HepG2 (cell line): ENCODE measurements at regions not wholly inside any gene's neighbourhood (a gene's known extent, or its start where the extent isn't known, plus 50 kb on each side); places are given as distances from the start of the nearest gene placed in this dataset.

ENCODE experiments used
- ATF1 ChIP-seq: IDR thresholded peaks from 2 replicates; pipeline ENCODE4 v1.6.1; 2016; ENCODE audit warnings: mild to moderate bottlenecking, control low read depth
- CERS6 ChIP-seq: sonication (generic); formaldehyde crosslinking; IDR thresholded peaks from 2 replicates; pipeline ENCODE4 v1.5.0; 2020; ENCODE audit warnings: missing genetic modification reagents
- ELF4 ChIP-seq: sonication (generic); formaldehyde crosslinking; IDR thresholded peaks from 2 replicates; pipeline ENCODE4 v1.5.0; 2020; ENCODE audit warnings: missing genetic modification reagents, mild to moderate bottlenecking, moderate library complexity, borderline replicate concordance
- HNF1B ChIP-seq: sonication (generic); formaldehyde crosslinking; IDR thresholded peaks from 2 replicates; pipeline ENCODE4 v1.5.1; 2020; ENCODE audit warnings: mild to moderate bottlenecking, moderate library complexity, missing genetic modification reagents
- HOXA3 ChIP-seq: sonication (generic); formaldehyde crosslinking; IDR thresholded peaks from 2 replicates; pipeline ENCODE4 v1.5.0; 2020; ENCODE audit warnings: missing genetic modification reagents
- MEIS2 ChIP-seq: sonication (generic); formaldehyde crosslinking; IDR thresholded peaks from 2 replicates; pipeline ENCODE4 v1.9.0; 2021; ENCODE audit warnings: mild to moderate bottlenecking, missing genetic modification reagents
- MTA1 ChIP-seq: sonication (generic); formaldehyde crosslinking; IDR thresholded peaks from 2 replicates; pipeline ENCODE4 v1.4.0; 2020; ENCODE audit warnings: missing genetic modification reagents, mild to moderate bottlenecking, borderline replicate concordance
- MXD1 ChIP-seq: sonication (generic); formaldehyde crosslinking; IDR thresholded peaks from 2 replicates; pipeline ENCODE4 v1.4.0; 2020; ENCODE audit warnings: mild to moderate bottlenecking, missing genetic modification reagents
- PCBP2 ChIP-seq: fragments of 200-400 bp; formaldehyde crosslinking; optimal IDR thresholded peaks from 2 replicates; pipeline ENCODE3; 2018; ENCODE audit warnings: low read length, low read depth; ENCODE audit not compliant: poor library complexity, severe bottlenecking
- SRSF1 ChIP-seq: fragments of 200-400 bp; formaldehyde crosslinking; optimal IDR thresholded peaks from 2 replicates; pipeline ENCODE3; 2017; ENCODE audit warnings: mild to moderate bottlenecking, low read depth, low read length, moderate library complexity
- TEAD3 ChIP-seq: optimal IDR thresholded peaks from 2 replicates; pipeline ENCODE3; 2016; ENCODE audit warnings: borderline replicate concordance
- YEATS2 ChIP-seq: sonication (generic); formaldehyde crosslinking; IDR thresholded peaks from 2 replicates; pipeline ENCODE4 v1.4.0; 2020; ENCODE audit warnings: missing genetic modification reagents, borderline replicate concordance
- ZBTB37 ChIP-seq: sonication (generic); formaldehyde crosslinking; IDR thresholded peaks from 2 replicates; pipeline ENCODE4 v1.4.0; 2020; ENCODE audit warnings: mild to moderate bottlenecking, missing genetic modification reagents
- ZNF362 ChIP-seq: sonication (generic); formaldehyde crosslinking; IDR thresholded peaks from 2 replicates; pipeline ENCODE4 v1.4.0; 2020; ENCODE audit warnings: missing genetic modification reagents, mild to moderate bottlenecking, borderline replicate concordance
- ZNF547 ChIP-seq: sonication (generic); formaldehyde crosslinking; IDR thresholded peaks from 2 replicates; pipeline ENCODE4 v1.5.1; 2020; ENCODE audit warnings: mild to moderate bottlenecking, missing genetic modification reagents
- ZNF609 ChIP-seq: sonication (generic); formaldehyde crosslinking; IDR thresholded peaks from 2 replicates; pipeline ENCODE4 v1.4.0; 2020; ENCODE audit warnings: mild to moderate bottlenecking, missing genetic modification reagents, borderline replicate concordance
- ZNF616 ChIP-seq: sonication (generic); formaldehyde crosslinking; IDR thresholded peaks from 2 replicates; pipeline ENCODE4 v1.5.0; 2020; ENCODE audit warnings: low read depth, mild to moderate bottlenecking, missing genetic modification reagents

GRCh38 chr3:41117398-41117870 is 81.9 kb upstream of the CTNNB1 start (continued):
- TF ChIP-seq ZNF609 (CRISPR knock-in tag): peak; percentile 31; the same call in 1 of the 2 replicates
- TF ChIP-seq CERS6 (CRISPR knock-in tag): no peak
- TF ChIP-seq ATF1: 0 out of 2 replicates have a peak, but pooled peaks have one; percentile 52
- TF ChIP-seq ELF4 (CRISPR knock-in tag): no peak
- 0 out of 2 replicates have a peak, but pooled peaks have one; percentile 32 for TF ChIP-seq HNF1B (CRISPR knock-in tag)
- TF ChIP-seq ZNF362 (CRISPR knock-in tag): peak; percentile 86
- TF ChIP-seq YEATS2 (CRISPR knock-in tag): no peak
- TF ChIP-seq MEIS2: 0 out of 2 replicates have a peak, but pooled peaks have one; percentile 32
- TF ChIP-seq TEAD3: peak; percentile 46
- no peak for TF ChIP-seq ZNF547 (CRISPR knock-in tag)
- TF ChIP-seq MTA1: 0 out of 2 replicates have a peak, but pooled peaks have one; percentile 21
- TF ChIP-seq SRSF1: no peak
- no peak for TF ChIP-seq PCBP2
- TF ChIP-seq MXD1 (CRISPR knock-in tag): peak; percentile 60; the same call in 1 of the 2 replicates
- peak; percentile 30; the same call in 1 of the 2 replicates for TF ChIP-seq ZBTB37 (CRISPR knock-in tag)
- 0 out of 2 replicates have a peak, but pooled peaks have one; percentile 50 for TF ChIP-seq ZNF616 (CRISPR knock-in tag)
- TF ChIP-seq HOXA3 (CRISPR knock-in tag): peak; percentile 31; the same call in 1 of the 2 replicates
